Caco-2 (cell line): ENCODE measurements at regions not wholly inside any gene's neighbourhood (a gene's known extent, or its start where the extent isn't known, plus 50 kb on each side); places are given as distances from the start of the nearest gene placed in this dataset.

Experiments used
- BruUV-seq: library from RNA; stranded (reverse); fragments of 400-500 nt; replicated peaks from 2 replicates; lab custom pipeline; 2021; lab: Mats Ljungman, UMichigan
- CTCF ChIA-PET: fragments of 300-600 bp; sonication (Branson Sonifier 250); formaldehyde crosslinking; loops from one replicate; lab custom pipeline; 2022; ENCODE audit warnings: antibody characterized with exemption; lab: Charles Lee
- POLR2A ChIA-PET: fragments of 300-600 bp; sonication (Branson Sonifier 250); formaldehyde crosslinking; loops from one replicate; lab custom pipeline; 2022; ENCODE audit warnings: antibody characterized with exemption; lab: Charles Lee
- DNase-seq, 2 experiments: peaks; one replicate each; pipeline versions ENCODE4 v3.0.0 to v3.0.0-alpha.2; 2020 to 2022
- H3K27me3 ChIP-seq: replicated peaks from 2 replicates; pipeline ENCODE4 v1.6.0; 2011; ENCODE audit warnings: low read length; ENCODE audit not compliant: control insufficient read depth, insufficient read depth
- H3K36me3 ChIP-seq: 2 replicates; pipeline ENCODE4 v1.5.1; 2011; ENCODE audit warnings: low read length; ENCODE audit not compliant: control insufficient read depth, insufficient read depth
- H3K4me1 ChIP-seq: fragments of 250-450 bp; sonication (Bioruptor Pico); 2 replicates; pipeline ENCODE4 v1.5.1; 2020; ENCODE audit warnings: mild to moderate bottlenecking
- H3K4me3 ChIP-seq: 2 replicates; pipeline ENCODE4 v1.5.1; 2011; ENCODE audit warnings: low read depth, mild to moderate bottlenecking, control low read depth, low read length
- H3K9me3 ChIP-seq: fragments of 250-450 bp; sonication (Bioruptor Pico); 2 replicates; pipeline ENCODE4 v1.5.1; 2020; ENCODE audit warnings: mild to moderate bottlenecking, moderate library complexity
- H3K27ac Mint-ChIP-seq: one replicate; pipeline ENCODE4 v1.8.0; 2022; ENCODE audit warnings: mixed read lengths; ENCODE audit not compliant: unreplicated experiment
- H3K27me3 Mint-ChIP-seq: one replicate; pipeline ENCODE4 v1.8.0; 2022; ENCODE audit warnings: mixed read lengths; ENCODE audit not compliant: insufficient read depth, unreplicated experiment
- H3K36me3 Mint-ChIP-seq: one replicate; pipeline ENCODE4 v1.8.0; 2022; ENCODE audit warnings: mild to moderate bottlenecking, mixed read lengths; ENCODE audit not compliant: insufficient read depth, unreplicated experiment
- H3K4me1 Mint-ChIP-seq: one replicate; pipeline ENCODE4 v1.8.0; 2022; ENCODE audit warnings: low read depth, mixed read lengths; ENCODE audit not compliant: unreplicated experiment
- H3K4me3 Mint-ChIP-seq: one replicate; pipeline ENCODE4 v1.8.0; 2022; ENCODE audit warnings: mild to moderate bottlenecking, moderate library complexity, mixed read lengths; ENCODE audit not compliant: unreplicated experiment
- H3K9me3 Mint-ChIP-seq: one replicate; pipeline ENCODE4 v1.8.0; 2022; ENCODE audit warnings: mixed read lengths; ENCODE audit not compliant: unreplicated experiment
- CTCF ChIP-seq, 2 experiments: fragments of 200-600 bp in 1 of 2; IDR thresholded peaks; 1 replicate in 1 of 2; 2 replicates in 1 of 2; pipeline versions ENCODE4 v1.5.1 to v1.8.0; 2011 to 2022; ENCODE audit warnings: antibody characterized with exemption in 1 of 2, control low read depth in 1 of 2, inconsistent platforms in 1 of 2, low read depth in 1 of 2, low read length in 1 of 2, mild to moderate bottlenecking in 1 of 2, moderate library complexity in 1 of 2; ENCODE audit not compliant: insufficient read depth in 1 of 2, severe bottlenecking in 1 of 2, unreplicated experiment in 1 of 2
- intact Hi-C: fragments of 100-400 bp; cut with micrococcal nuclease; formaldehyde crosslinking; loops from one replicate; pipeline ENCODE4 v1.10.0; 2022; ENCODE audit not compliant: unreplicated experiment

GRCh38 chr12:127074161-127074560 is 1192.8 kb upstream of the TMEM132C start:
- H3K9me3 ChIP-seq: no peaks in the 10 kb centered on the region
- peaks cover 10% of the 10 kb centered on the region for H3K9me3 Mint-ChIP-seq
- H3K36me3 Mint-ChIP-seq: no peaks in the 10 kb centered on the region
- H3K4me1 Mint-ChIP-seq: no peaks in the 10 kb centered on the region
- TF ChIP-seq CTCF (IDR thresholded peaks at IDR 0.05; ENCODE audit: insufficient read depth in 1 of 2, low read depth in 1 of 2, low read length in 1 of 2, severe bottlenecking in 1 of 2, unreplicated experiment in 1 of 2): no peak
- intact Hi-C loops: no loop called here
- H3K27me3 Mint-ChIP-seq: peaks cover 3% of the 10 kb centered on the region
- no peaks in the 10 kb centered on the region; the same call in 1 of the 2 replicates for H3K27me3 ChIP-seq
- no peak for DNase-seq
- POLR2A ChIA-PET: no interaction called here
- no peak overlapping the region for H3K27ac Mint-ChIP-seq
- CTCF ChIA-PET: no interaction called here
- no TSS peak for BruUV-seq
- no peak overlapping the region for H3K4me3 ChIP-seq
- no peak overlapping the region for H3K4me3 Mint-ChIP-seq
- H3K4me1 ChIP-seq: no peaks in the 10 kb centered on the region
- no peaks in the 10 kb centered on the region for H3K36me3 ChIP-seq

DNA sequence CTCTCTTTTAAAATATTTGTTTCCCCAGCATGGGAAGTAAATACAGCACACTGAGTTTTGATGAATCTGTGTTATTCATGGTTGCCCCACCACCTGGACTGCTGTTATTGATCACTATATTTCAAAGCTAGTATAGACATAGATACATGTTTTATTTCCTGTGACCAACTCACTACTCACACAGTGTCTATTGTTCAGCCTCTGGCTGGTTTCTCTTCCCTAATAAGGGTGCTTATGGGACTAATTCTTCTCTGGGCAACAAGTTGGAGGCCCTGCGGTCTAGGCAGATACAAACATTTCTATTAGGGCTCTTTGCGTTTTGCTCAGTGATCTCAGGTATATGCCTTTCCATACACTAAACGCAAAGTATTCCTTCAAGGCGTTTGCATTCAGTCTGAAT is 1191.0 kb upstream of the TMEM132C start:
- Histone ChIP-seq H3K36me3 (no peaks in the 10 kb centered on the region), H3K4me3 (no peak overlapping the region), H3K4me1 (no peaks in the 10 kb centered on the region), H3K9me3 (no peaks in the 10 kb centered on the region), H3K27me3 (no peaks in the 10 kb centered on the region; the same call in 1 of the 2 replicates)
- ChIA-PET POLR2A (no interaction called here), CTCF (no interaction called here)
- Mint-ChIP-seq H3K36me3 (no peaks in the 10 kb centered on the region), H3K9me3 (peaks cover 10% of the 10 kb centered on the region), H3K4me3 (no peak overlapping the region), H3K27ac (no peak overlapping the region), H3K27me3 (peaks cover 3% of the 10 kb centered on the region), H3K4me1 (no peaks in the 10 kb centered on the region)
- BruUV-seq: no TSS peak
- no peak for TF ChIP-seq CTCF (IDR thresholded peaks at IDR 0.05; ENCODE audit: insufficient read depth in 1 of 2, low read depth in 1 of 2, low read length in 1 of 2, severe bottlenecking in 1 of 2, unreplicated experiment in 1 of 2)
- intact Hi-C loops: no loop called here
- no peak for DNase-seq

DNA sequence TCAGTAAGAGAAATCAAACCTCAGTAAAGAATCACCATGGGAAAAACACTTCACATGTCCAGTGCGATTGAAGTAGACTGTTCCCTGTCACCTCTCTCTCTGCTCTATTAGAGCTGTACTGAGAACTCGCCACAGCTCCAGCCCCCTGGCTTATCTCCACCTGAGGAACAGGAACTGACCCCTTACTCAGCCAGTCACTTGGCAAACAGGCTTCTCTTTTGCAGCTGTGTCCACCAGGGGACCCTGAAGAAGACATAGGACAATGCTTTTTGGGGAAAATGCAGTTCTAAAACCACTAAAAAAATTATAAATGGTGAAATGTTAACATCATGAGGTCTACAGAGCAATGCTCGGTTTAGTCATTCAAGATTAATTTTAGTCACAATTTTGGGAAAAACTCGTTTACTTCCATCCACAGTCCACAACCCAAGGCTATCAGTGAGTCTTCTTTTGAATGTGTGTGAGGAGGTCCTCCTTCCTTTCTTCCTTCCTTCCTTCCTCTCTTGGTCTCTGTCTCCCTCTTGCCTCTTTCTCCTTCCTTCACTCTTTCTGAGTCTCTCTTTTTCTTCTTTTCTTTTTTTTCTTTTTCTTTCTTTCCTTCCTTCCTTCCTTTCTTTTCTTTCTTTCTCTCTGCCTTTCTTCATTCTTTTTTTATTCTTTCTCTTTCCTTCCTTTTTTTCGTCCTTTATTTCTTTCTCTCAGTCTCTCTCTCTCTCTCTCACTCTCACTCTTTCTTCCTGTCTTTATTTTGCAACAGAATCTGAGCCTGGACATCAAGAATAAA is 1189.5 kb upstream of the TMEM132C start:
- no TSS peak for BruUV-seq
- intact Hi-C loops: no loop called here
- H3K4me3 Mint-ChIP-seq: no peak overlapping the region
- ChIA-PET POLR2A (no interaction called here), CTCF (no interaction called here)
- no peaks in the 10 kb centered on the region for H3K36me3 Mint-ChIP-seq
- Histone ChIP-seq H3K9me3 (no peaks in the 10 kb centered on the region), H3K27me3 (no peaks in the 10 kb centered on the region; the same call in 1 of the 2 replicates), H3K4me1 (no peaks in the 10 kb centered on the region), H3K4me3 (no peak overlapping the region), H3K36me3 (no peaks in the 10 kb centered on the region)
- peaks cover 10% of the 10 kb centered on the region for H3K9me3 Mint-ChIP-seq
- no peaks in the 10 kb centered on the region for H3K4me1 Mint-ChIP-seq
- no peak overlapping the region for H3K27ac Mint-ChIP-seq
- DNase-seq: no peak
- no peaks in the 10 kb centered on the region for H3K27me3 Mint-ChIP-seq
- no peak for TF ChIP-seq CTCF (IDR thresholded peaks at IDR 0.05; ENCODE audit: insufficient read depth in 1 of 2, low read depth in 1 of 2, low read length in 1 of 2, severe bottlenecking in 1 of 2, unreplicated experiment in 1 of 2)
